A204.1 (cell line): ENCODE measurements at regions not wholly inside any gene's neighbourhood (a gene's known extent, or its start where the extent isn't known, plus 50 kb on each side); places are given as distances from the start of the nearest gene placed in this dataset.

ENCODE experiments used
- FAIRE-seq: peaks from 2 replicates; lab custom pipeline; 2012; peaks lifted over from hg19 to GRCh38; lab: Jason Lieb, UNC

DNA sequence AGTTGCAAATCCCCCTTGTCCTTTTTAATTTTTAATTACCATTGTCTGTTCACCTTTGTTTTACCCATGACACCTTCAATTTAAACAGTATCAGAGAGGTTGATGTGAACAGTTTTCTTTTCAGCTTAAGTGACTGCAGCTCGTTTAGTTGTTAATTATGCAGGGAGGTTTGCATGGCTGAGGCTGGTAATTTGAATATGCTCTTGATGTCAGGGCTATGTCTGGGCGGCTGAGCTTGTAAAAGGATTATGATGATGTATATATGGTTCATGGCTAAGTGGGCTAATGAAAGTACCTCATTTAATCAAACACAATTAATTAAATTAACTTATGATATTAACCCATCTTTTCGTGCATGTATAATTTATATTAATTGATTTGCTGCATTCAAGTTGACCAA, 822.1 kb downstream of the GALR1 start:
- FAIRE-seq = no peak

GRCh38 chr18:78072375-78072774, 822.7 kb downstream of the GALR1 start:
- FAIRE-seq = no peak

DNA sequence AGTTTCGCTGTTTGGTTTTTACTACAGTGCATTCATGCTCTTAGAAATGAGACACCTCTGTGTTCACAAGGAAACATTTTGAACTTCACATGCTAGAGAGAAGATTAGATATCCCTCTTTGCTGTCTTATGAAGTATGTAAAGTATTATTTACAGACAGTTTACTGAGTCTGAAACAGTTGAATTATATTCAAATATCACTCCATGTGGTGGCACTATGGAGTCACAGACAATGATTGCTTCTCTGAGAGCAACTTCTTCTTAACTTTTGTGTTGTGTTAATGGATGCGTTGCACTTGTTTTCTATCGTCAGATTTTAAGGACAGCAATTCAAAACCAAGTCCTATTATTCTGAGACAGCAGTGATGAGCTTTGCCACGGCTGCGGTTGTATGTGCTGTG, 823.6 kb downstream of the GALR1 start:
- FAIRE-seq = peak; percentile 52

GRCh38 chr18:78074400-78075020, 824.9 kb downstream of the GALR1 start:
- FAIRE-seq = no peak

DNA sequence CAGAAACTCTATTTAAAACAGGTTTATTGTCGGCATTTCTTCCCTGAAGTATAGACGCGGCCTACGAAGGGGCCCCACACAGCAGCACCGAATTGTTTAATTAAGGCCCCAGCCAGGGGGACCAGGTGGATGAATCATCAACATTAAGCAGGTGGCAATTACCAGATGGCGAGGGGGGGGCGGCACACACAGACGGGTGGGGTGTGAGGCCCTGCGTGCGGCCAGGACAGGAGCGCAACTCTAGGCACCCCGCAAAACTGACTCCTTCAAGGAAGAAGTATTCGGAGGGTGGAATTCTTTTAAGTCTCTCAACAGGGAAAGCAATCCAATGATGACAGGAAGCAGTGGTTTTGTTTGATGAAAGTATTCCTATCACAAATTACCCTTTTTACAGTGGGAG, 830.4 kb downstream of the GALR1 start:
- FAIRE-seq = no peak

- no peak for FAIRE-seq
Observed at GRCh38 chr18:78080761-78081160, 831.1 kb downstream of the GALR1 start.

- FAIRE-seq = no peak
Observed at GRCh38 chr18:78082816-78083215, 833.2 kb downstream of the GALR1 start.

DNA sequence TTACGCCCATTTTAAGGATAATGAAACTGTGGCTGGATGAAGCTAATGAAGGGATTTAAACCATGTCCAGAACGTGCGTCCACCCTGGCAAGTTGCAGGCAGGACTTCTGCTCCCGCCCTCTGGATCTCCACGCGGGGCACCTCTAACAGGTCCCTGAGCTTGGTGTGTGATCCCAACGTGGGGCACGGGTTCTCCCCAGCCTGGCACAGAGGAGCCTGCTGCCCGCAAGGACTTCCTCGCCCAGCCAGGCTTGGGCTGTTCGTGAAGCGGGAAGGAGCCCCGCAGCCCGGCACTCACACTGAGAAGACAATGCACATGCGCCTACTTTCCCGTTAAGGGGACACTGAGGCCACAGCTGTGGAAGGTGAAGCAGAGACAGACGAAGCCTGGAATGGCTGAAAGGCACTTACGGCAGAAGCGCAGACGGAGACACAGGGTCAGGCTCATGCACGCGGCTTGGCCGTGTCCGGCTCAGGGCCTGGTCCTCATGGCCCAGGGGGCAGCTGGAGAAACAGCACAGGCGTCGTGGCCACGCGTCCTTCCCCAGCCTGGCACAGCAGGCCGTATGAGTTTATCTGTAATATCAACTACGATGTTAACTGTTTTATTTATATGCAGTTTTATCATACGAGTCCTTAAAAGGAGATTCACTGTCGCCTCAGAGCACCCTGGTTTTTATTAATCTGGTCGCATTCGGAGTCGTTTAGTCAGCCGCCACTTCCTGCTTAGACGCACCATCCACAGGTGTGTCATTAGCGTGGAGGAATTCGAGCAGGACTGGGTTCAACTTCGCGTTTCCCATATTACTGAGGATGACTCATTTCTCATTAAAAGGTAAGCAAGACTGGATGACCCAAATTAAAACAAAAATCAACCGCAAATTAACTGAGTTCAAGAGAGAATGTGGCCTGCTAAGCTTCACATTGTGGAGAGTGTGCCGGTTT, 835.9 kb downstream of the GALR1 start:
- no peak for FAIRE-seq

GRCh38 chr18:78086931-78087330, 837.3 kb downstream of the GALR1 start:
- FAIRE-seq = no peak

GRCh38 chr18:78087338-78087737, 837.7 kb downstream of the GALR1 start:
- FAIRE-seq = no peak

- FAIRE-seq = no peak
Observed at GRCh38 chr18:78090584-78090983, 840.9 kb downstream of the GALR1 start.

DNA sequence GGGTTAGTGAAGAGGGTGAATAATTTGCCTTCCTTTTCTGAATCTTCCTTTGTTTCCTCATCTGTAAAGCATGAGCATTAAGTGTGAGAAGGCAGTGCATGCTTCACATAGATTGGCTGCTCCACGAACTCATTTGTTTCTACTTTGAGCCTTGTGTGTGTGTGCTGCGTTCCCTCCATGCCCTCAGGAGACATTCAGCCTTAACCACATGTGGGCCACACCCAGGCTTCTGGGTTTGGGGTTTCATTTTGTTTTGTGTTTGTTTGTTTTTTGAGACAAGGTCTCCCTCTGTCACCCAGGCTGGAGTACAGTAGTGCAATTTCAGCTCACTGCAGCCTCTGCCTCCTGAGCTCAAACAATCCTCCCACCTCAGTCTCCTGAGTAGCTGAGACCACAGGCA, 843.3 kb downstream of the GALR1 start:
- no peak for FAIRE-seq

DNA sequence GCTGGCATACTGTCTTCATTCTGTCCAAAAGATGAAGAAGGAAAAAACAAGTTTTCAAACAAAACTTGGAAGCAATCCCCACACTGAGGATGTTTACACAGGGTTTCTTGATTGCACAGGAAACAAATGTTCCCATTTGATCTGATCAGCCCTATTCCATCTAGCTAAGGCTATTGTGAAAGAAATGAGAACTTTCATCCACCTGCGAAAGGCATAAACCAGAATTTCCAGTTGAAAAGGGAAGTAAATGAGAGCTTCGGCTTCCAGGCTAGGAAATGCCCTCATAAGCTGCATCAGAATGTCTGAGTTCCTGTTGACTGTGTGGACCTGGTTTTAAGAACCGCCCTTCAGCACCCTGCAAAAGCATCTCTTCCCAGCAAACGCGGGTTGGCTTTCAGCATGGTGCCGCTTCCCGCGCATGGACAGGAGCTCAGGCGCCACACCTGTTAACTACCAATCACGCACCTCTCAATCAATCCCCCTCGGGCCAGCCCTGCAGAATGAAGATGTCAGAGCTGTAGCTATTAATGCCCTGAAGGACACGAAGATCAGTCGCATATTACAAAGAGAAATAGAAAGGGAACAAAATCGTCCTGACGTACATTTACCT, 850.4 kb downstream of the GALR1 start:
- FAIRE-seq = no peak

GRCh38 chr18:78101091-78101490, 851.4 kb downstream of the GALR1 start:
- no peak for FAIRE-seq

GRCh38 chr18:78102135-78102534, 852.5 kb downstream of the GALR1 start:
- FAIRE-seq = no peak

- FAIRE-seq = no peak
Observed at GRCh38 chr18:78105611-78106010, 856.0 kb downstream of the GALR1 start.

DNA sequence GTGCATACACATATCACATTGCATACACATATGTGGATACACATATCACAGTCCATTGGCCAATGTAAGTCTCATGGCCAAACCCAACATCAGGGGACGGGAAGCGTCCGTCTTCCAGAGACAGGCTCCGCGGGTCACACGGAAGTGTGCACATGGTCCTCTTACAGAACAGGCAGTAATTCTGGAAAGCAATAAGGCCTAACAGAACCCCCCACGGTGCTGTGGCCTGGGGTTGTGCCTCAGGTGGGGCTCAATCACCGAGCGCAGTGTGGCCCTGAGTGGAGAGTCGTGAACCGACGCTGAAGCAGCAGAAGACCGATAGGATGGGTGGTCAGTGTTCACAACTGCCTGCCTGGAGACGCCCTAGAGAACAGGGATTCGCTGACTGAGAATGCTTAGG, 857.3 kb downstream of the GALR1 start:
- no peak for FAIRE-seq

DNA sequence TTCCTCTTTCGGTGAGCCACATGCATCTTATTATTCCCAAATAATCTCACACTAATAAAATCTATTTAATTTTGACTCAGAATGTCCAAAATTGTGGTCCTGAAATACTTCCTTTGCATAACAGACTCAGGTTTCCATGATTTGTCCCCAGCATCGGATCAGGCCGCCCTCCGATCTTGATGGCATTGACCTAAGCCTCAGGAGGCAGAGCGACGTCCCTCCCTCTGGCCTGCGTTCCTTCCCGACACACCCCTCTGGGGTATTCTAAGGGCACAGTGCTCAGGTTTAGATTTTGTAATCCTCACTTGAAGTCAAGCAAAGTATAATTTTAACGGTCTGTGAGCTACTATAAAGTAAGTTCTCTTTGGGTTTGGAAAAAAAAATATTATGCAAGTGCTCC, 857.7 kb downstream of the GALR1 start:
- no peak for FAIRE-seq

- FAIRE-seq = no peak
Observed at GRCh38 chr18:78108554-78108953, 858.9 kb downstream of the GALR1 start.

- FAIRE-seq = no peak
Observed at GRCh38 chr18:78113136-78113939, 863.7 kb downstream of the GALR1 start.

GRCh38 chr18:78113940-78114251, 864.2 kb downstream of the GALR1 start:
- FAIRE-seq = no peak

DNA sequence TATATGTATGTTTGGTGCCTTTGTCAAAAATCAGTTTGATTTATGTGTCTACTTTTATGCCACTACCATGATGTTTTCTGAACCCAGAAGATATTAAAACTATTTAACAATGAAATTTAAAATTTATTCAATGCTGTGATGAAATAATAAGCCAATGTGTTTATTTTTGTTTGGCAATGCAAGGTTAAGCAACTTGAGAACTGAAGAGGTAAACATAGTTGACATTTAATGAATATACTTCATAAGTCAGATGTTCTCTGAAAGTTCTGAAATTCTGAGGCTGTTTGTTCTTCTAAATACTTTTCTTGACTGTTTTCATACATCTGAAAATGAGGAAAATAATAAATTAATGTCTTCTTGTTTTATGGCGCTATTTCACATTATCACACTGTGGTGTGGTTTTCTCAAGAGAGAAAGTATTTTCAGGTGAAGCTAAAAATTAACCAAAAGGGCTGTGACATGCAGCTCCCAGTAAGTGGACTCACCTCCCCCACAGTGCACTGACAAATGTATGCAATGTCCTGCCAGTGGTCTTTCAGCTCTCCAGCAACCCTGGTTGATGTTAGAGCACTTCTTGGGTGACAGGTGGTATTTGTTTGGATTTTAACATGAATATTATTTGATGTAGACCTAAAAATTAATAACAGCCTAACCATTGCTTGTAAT, 863.6 kb upstream of the SALL3 start:
- no peak for FAIRE-seq
